UCSD-AML1 (cell line): ENCODE measurements at regions not wholly inside any gene's neighbourhood (a gene's known extent, or its start where the extent isn't known, plus 50 kb on each side); places are given as distances from the start of the nearest gene placed in this dataset.

Source experiments
- DNase-seq: peaks from one replicate; lab custom pipeline; 2025; ENCODE audit not compliant: unreplicated experiment; lab: John Stamatoyannopoulos, UW

- DNase-seq = no peak
Measured at GRCh38 chr1:55951291-55951690, 628.1 kb downstream of the PLPP3 start.

- DNase-seq = no peak
Measured at GRCh38 chr1:55947446-55947845, 631.9 kb downstream of the PLPP3 start.

DNA sequence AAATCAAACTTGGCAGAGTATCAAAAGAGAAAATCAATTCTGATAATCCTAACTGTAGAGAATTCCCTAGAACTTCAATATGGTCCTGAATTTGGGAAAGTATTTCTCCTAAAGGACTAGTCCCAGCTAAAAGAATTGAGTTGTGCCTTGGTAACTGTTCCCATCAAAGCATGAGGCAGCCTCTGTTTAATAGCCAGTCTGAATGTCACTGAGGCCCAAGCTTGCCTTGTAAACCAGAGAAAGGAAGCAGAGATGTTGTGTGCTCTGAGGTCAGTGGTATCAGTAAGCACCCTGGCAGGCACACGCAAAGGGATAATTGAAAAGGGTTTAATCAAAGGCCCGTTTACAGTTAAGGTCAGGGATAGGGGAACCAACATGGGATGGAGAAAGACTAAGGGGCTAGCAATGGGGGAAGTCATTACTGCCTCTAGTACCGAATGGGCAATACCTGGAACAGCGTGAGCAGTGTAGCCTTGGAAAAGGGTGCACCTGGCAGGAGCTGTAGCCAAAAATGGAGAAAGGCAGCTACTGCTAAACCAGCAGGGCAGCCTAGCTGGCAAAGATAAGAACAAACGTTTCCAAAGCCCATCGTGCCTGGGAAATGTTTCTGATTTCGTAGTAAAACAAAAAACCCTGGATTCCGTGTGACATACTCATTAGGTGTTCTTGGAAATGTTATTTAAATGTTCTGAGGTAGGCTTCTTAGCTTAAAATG lies 635.5 kb downstream of the PLPP3 start:
- no peak for DNase-seq

- DNase-seq = no peak
Measured at GRCh38 chr1:55943012-55943411, 636.4 kb downstream of the PLPP3 start.

GRCh38 chr1:55939866-55940265 lies 639.5 kb downstream of the PLPP3 start:
- no peak for DNase-seq

DNA sequence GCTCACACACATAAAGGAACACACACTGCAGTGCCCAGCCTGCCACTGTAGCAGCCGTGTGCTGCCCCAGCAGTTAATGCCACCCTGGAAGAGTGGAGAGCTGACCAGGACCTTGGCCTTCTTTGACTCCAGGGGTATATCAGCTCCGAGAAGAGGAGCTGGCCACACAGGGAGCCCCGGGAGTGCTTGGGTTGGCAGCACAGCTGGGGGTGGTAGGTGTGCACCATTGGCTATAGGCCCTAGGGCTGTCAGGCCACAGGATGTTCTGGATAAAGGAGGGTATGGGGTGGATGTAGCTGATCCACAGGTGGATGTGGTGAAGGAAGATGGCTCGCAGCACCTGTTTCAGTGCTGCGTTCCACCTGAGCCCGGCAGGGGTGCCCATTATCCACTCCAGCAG lies 640.5 kb downstream of the PLPP3 start:
- no peak for DNase-seq

- DNase-seq = no peak
Measured at GRCh38 chr1:55938376-55938850, 641.0 kb downstream of the PLPP3 start.

GRCh38 chr1:55937840-55938375 lies 641.5 kb downstream of the PLPP3 start:
- DNase-seq = no peak

- DNase-seq = no peak
Measured at GRCh38 chr1:55935236-55935635, 644.1 kb downstream of the PLPP3 start.

GRCh38 chr1:55932402-55932801 lies 647.0 kb downstream of the PLPP3 start:
- DNase-seq = no peak

GRCh38 chr1:55931081-55931940 lies 648.1 kb downstream of the PLPP3 start:
- DNase-seq = no peak

- no peak for DNase-seq
Measured at GRCh38 chr1:55929652-55930051, 649.7 kb downstream of the PLPP3 start.

- DNase-seq = no peak
Measured at GRCh38 chr1:55928576-55928975, 650.8 kb downstream of the PLPP3 start.

DNA sequence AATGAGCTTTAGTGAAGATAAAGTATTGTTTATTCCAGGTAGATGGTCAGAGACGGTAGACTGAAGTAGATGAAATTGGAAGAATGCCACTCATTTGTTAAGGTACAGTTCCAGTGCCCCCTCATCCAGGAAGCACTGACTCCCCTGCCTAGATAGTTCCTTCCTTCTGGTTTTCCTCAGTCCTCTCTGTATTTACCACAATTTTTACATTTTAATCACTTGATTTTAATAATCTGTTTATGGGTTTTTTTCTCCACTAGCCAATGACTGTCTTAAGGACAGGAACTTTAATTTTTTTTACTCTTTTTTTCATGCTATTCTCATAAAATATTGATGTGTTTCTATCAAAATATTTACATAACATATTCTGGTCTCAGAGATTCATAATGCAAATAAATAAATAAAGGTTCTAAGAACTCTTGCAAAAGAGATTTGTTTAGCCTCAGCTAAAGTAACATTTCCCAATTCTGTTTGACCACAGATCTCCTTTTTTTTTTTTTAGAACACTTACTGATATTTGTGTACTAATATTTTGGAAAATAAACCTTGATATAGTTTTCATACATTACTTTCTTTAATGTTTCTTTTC lies 651.6 kb downstream of the PLPP3 start:
- no peak for DNase-seq

- no peak for DNase-seq
Measured at GRCh38 chr1:55926906-55927471, 652.4 kb downstream of the PLPP3 start.

GRCh38 chr1:55916907-55917306 lies 662.5 kb downstream of the PLPP3 start:
- no peak for DNase-seq

DNA sequence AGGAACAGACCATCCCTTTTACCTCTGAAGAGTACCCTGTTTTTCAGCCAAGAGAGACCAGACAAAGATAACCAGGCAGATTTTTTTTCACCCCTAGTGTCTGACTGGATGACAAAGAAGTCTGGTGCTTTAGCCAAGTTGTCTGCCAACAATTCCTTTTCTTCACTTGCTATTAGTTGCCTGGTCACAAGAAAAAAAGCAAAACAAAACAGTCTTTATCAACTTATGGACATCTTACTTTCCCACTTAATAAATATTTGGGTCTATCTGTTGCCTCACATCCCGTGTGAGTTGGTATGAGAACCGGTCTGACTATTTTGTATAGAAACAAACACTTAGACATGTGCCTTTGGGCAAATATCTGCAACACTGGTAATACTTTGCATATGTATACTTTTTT lies 662.9 kb downstream of the PLPP3 start:
- no peak for DNase-seq

GRCh38 chr1:55913565-55913964 lies 665.8 kb downstream of the PLPP3 start:
- DNase-seq = no peak

- DNase-seq = no peak
Measured at GRCh38 chr1:55912438-55912837, 666.9 kb downstream of the PLPP3 start.

DNA sequence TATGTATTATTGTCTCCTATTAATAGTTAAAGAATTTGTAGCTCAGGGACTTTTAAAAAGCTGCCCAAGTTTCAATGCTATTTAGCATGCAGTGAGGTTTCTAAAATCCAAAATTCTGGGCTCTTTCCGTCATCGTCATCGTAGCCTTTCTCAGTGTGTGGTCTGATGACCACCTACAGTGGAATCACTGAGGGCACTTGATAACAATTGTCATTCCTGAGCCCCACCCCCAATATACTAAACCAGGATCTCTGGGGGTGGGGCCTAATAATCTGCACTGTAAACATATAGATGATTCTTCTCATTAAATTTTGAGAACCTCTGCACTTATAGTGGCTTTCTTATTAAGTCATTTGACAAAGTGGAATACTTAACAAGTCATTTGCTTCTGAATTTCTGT lies 674.8 kb downstream of the PLPP3 start:
- DNase-seq = no peak

- no peak for DNase-seq
Measured at GRCh38 chr1:55898181-55898580, 681.2 kb downstream of the PLPP3 start.
